ENCODE measurements at regions not wholly inside any gene's neighbourhood (a gene's known extent, or its start where the extent isn't known, plus 50 kb on each side); places are given as distances from the start of the nearest gene placed in this dataset.
A peak's percentile ranks its signal among the peaks of the same experiment; 100 is the strongest.

GRCh38 chr20:52880997-52881396, 91.2 kb upstream of the TSHZ2 start:
- peaks cover 3% of the 10 kb centered on the region for H3K9me3 Mint-ChIP-seq
- H3K27ac Mint-ChIP-seq, result no peak overlapping the region
- H3K4me3 Mint-ChIP-seq, result no peak overlapping the region
- peaks cover 12% of the 10 kb centered on the region for H3K27me3 Mint-ChIP-seq
- peaks cover 5% of the 10 kb centered on the region for H3K36me3 Mint-ChIP-seq
- ATAC-seq, result no peak
- no peaks in the 10 kb centered on the region for H3K4me1 Mint-ChIP-seq

GRCh38 chr20:52880259-52880658, 91.9 kb upstream of the TSHZ2 start:
- ATAC-seq, result no peak
- H3K36me3 Mint-ChIP-seq, result peaks cover 5% of the 10 kb centered on the region

GRCh38 chr20:52874241-52874640, 97.9 kb upstream of the TSHZ2 start:
- Mint-ChIP-seq H3K4me3 (no peak overlapping the region), H3K4me1 (no peaks in the 10 kb centered on the region), H3K9me3 (peaks cover 3% of the 10 kb centered on the region), H3K27ac (no peak overlapping the region), H3K36me3 (no peaks in the 10 kb centered on the region), H3K27me3 (peaks cover 7% of the 10 kb centered on the region)
- ATAC-seq, result no peak

More at GRCh38 chr20:52880259-52880658, 91.9 kb upstream of the TSHZ2 start:
- Mint-ChIP-seq H3K4me3 (no peak overlapping the region), H3K9me3 (peaks cover 3% of the 10 kb centered on the region), H3K27me3 (peaks cover 12% of the 10 kb centered on the region), H3K27ac (no peak overlapping the region), H3K4me1 (no peaks in the 10 kb centered on the region)

GRCh38 chr20:52869698-52870501, 102.3 kb upstream of the TSHZ2 start:
- ATAC-seq, result no peak
- H3K27ac Mint-ChIP-seq, result no peak overlapping the region

GRCh38 chr20:52869276-52869675, 102.9 kb upstream of the TSHZ2 start:
- H3K4me1 Mint-ChIP-seq, result no peaks in the 10 kb centered on the region
- peaks cover 7% of the 10 kb centered on the region for H3K9me3 Mint-ChIP-seq
- no peaks in the 10 kb centered on the region for H3K27me3 Mint-ChIP-seq
- no peak overlapping the region for H3K27ac Mint-ChIP-seq
- no peak overlapping the region for H3K4me3 Mint-ChIP-seq
- no peaks in the 10 kb centered on the region for H3K36me3 Mint-ChIP-seq
- ATAC-seq, result no peak

More at GRCh38 chr20:52869698-52870501, 102.3 kb upstream of the TSHZ2 start:
- Mint-ChIP-seq H3K4me3 (no peak overlapping the region), H3K27me3 (no peaks in the 10 kb centered on the region), H3K9me3 (peaks cover 7% of the 10 kb centered on the region), H3K4me1 (no peaks in the 10 kb centered on the region), H3K36me3 (no peaks in the 10 kb centered on the region)

GRCh38 chr20:52867305-52867704, 104.9 kb upstream of the TSHZ2 start:
- H3K4me3 Mint-ChIP-seq, result no peak overlapping the region
- ATAC-seq, result no peak
- no peaks in the 10 kb centered on the region for H3K36me3 Mint-ChIP-seq
- H3K27ac Mint-ChIP-seq, result no peak overlapping the region
- peaks cover 10% of the 10 kb centered on the region for H3K9me3 Mint-ChIP-seq
- peaks cover 9% of the 10 kb centered on the region for H3K27me3 Mint-ChIP-seq
- no peaks in the 10 kb centered on the region for H3K4me1 Mint-ChIP-seq

GRCh38 chr20:52864916-52865605, 107.1 kb upstream of the TSHZ2 start:
- no peak for ATAC-seq
- Mint-ChIP-seq H3K27me3 (peaks cover 12% of the 10 kb centered on the region), H3K4me3 (no peak overlapping the region), H3K27ac (no peak overlapping the region), H3K9me3 (peaks cover 10% of the 10 kb centered on the region), H3K4me1 (no peaks in the 10 kb centered on the region), H3K36me3 (no peaks in the 10 kb centered on the region)

GRCh38 chr20:52859156-52859876, 112.8 kb upstream of the TSHZ2 start:
- Mint-ChIP-seq H3K27me3 (peaks cover 19% of the 10 kb centered on the region), H3K36me3 (no peaks in the 10 kb centered on the region), H3K27ac (no peak overlapping the region), H3K4me1 (no peaks in the 10 kb centered on the region), H3K4me3 (no peak overlapping the region), H3K9me3 (peaks cover 3% of the 10 kb centered on the region)
- ATAC-seq, result no peak

- no peak overlapping the region for H3K27ac Mint-ChIP-seq
- H3K36me3 Mint-ChIP-seq, result no peaks in the 10 kb centered on the region
- H3K4me3 Mint-ChIP-seq, result no peak overlapping the region
- no peaks in the 10 kb centered on the region for H3K27me3 Mint-ChIP-seq
- no peak for ATAC-seq
- no peaks in the 10 kb centered on the region for H3K4me1 Mint-ChIP-seq
- no peaks in the 10 kb centered on the region for H3K9me3 Mint-ChIP-seq
Observed at GRCh38 chr20:52852714-52853113, 119.4 kb upstream of the TSHZ2 start.

GRCh38 chr20:52847731-52848359, 124.3 kb upstream of the TSHZ2 start:
- no peak for ATAC-seq
- Mint-ChIP-seq H3K27ac (no peak overlapping the region), H3K4me1 (no peaks in the 10 kb centered on the region), H3K27me3 (peaks cover 31% of the 10 kb centered on the region), H3K4me3 (no peak overlapping the region), H3K36me3 (no peaks in the 10 kb centered on the region), H3K9me3 (no peaks in the 10 kb centered on the region)

- Mint-ChIP-seq H3K27ac (no peak overlapping the region), H3K4me3 (no peak overlapping the region), H3K4me1 (no peaks in the 10 kb centered on the region), H3K36me3 (no peaks in the 10 kb centered on the region), H3K27me3 (peaks cover 31% of the 10 kb centered on the region), H3K9me3 (no peaks in the 10 kb centered on the region)
- no peak for ATAC-seq
Observed at GRCh38 chr20:52847029-52847660, 125.0 kb upstream of the TSHZ2 start.

GRCh38 chr20:52845044-52845443, 127.1 kb upstream of the TSHZ2 start:
- H3K27ac Mint-ChIP-seq, result no peak overlapping the region
- no peaks in the 10 kb centered on the region for H3K4me1 Mint-ChIP-seq
- no peaks in the 10 kb centered on the region for H3K9me3 Mint-ChIP-seq
- ATAC-seq, result no peak
- H3K36me3 Mint-ChIP-seq, result no peaks in the 10 kb centered on the region
- peaks cover 37% of the 10 kb centered on the region for H3K27me3 Mint-ChIP-seq
- no peak overlapping the region for H3K4me3 Mint-ChIP-seq

GRCh38 chr20:52843425-52843824, 128.7 kb upstream of the TSHZ2 start:
- ATAC-seq, result no peak
- no peaks in the 10 kb centered on the region for H3K9me3 Mint-ChIP-seq
- H3K4me1 Mint-ChIP-seq, result no peaks in the 10 kb centered on the region
- H3K27me3 Mint-ChIP-seq, result peaks cover 37% of the 10 kb centered on the region
- H3K36me3 Mint-ChIP-seq, result no peaks in the 10 kb centered on the region
- no peak overlapping the region for H3K4me3 Mint-ChIP-seq
- H3K27ac Mint-ChIP-seq, result no peak overlapping the region

GRCh38 chr20:52841003-52841402, 131.2 kb upstream of the TSHZ2 start:
- ATAC-seq, result no peak
- no peaks in the 10 kb centered on the region for H3K9me3 Mint-ChIP-seq
- no peak overlapping the region for H3K27ac Mint-ChIP-seq
- H3K27me3 Mint-ChIP-seq, result peaks cover 35% of the 10 kb centered on the region
- H3K36me3 Mint-ChIP-seq, result no peaks in the 10 kb centered on the region
- no peaks in the 10 kb centered on the region for H3K4me1 Mint-ChIP-seq
- no peak overlapping the region for H3K4me3 Mint-ChIP-seq

GRCh38 chr20:52840041-52840440, 132.1 kb upstream of the TSHZ2 start:
- no peak overlapping the region for H3K4me3 Mint-ChIP-seq
- H3K4me1 Mint-ChIP-seq, result no peaks in the 10 kb centered on the region
- no peaks in the 10 kb centered on the region for H3K36me3 Mint-ChIP-seq
- no peaks in the 10 kb centered on the region for H3K9me3 Mint-ChIP-seq
- peak; percentile 45 for ATAC-seq
- H3K27ac Mint-ChIP-seq, result no peak overlapping the region
- H3K27me3 Mint-ChIP-seq, result peaks cover 30% of the 10 kb centered on the region

Measured in stimulated activated memory B cell treated with anti-CD40 and anti-IgM and Interleukin-4, amounts not matched to agents 10 μg/mL and 1 μg/mL and 100 μg/mL, for 72 hours (primary cell).